K562 (cell line): ENCODE measurements at regions not wholly inside any gene's neighbourhood (a gene's known extent, or its start where the extent isn't known, plus 50 kb on each side); places are given as distances from the start of the nearest gene placed in this dataset.
A peak's percentile ranks its signal among the peaks of the same experiment; 100 is the strongest.

Experiments
- ATAC-seq: fragments of 200-7000 bp; cut with Tn5 transposase; 3 replicates; pipeline ENCODE4 v1.9.1; 2020; ENCODE audit warnings: moderate library complexity
- BruUV-seq: library from RNA; stranded (reverse); fragments of 400-500 nt; replicated peaks from 2 replicates; lab custom pipeline; 2021; lab: Mats Ljungman, UMichigan
- CTCF ChIA-PET: fragments of 300-600 bp; formaldehyde crosslinking; extraction: SDS; loops from one replicate; lab custom pipeline; 2021; ENCODE audit warnings: low intra/inter-chr PET ratio; lab: Yijun Ruan, JAX
- POLR2A ChIA-PET: fragments of 300-600, 350-650 bp; sonication (Branson Sonifier 250); formaldehyde crosslinking; extraction: SDS; loops from one replicate; lab custom pipeline; 2021; ENCODE audit warnings: antibody characterized with exemption, inconsistent platforms; lab: Yijun Ruan, JAX
- DNase-seq, 4 experiments: peaks; one replicate each; pipeline versions ENCODE4 v3.0.0 to v3.0.0-alpha.2; 2011 to 2018; ENCODE audit warnings: low spot score in 3 of 4, mixed read lengths in 3 of 4; ENCODE audit errors: extremely low read depth in 1 of 4
- FAIRE-seq: peaks from 2 replicates; lab custom pipeline; 2011; peaks lifted over from hg19 to GRCh38; lab: Jason Lieb, UNC
- H2AFZ ChIP-seq: 2 replicates; pipeline ENCODE4 v1.6.0; 2011; ENCODE audit warnings: low read depth, low read length, control low read depth, inconsistent platforms
- H3K27ac ChIP-seq: fragments of 200-600 bp; 3 replicates; pipeline ENCODE4 v1.8.0; 2011; ENCODE audit warnings: low read depth, mild to moderate bottlenecking, control low read depth, inconsistent platforms, low read length, moderate library complexity, mixed read lengths; ENCODE audit errors: extremely low read depth
- H3K27me3 ChIP-seq, 2 experiments: fragments of 300-600 bp in 1 of 2; 2 replicates in 1 of 2; 3 replicates in 1 of 2; pipeline versions ENCODE4 v1.6.0 to v1.8.0; 2011; ENCODE audit warnings: inconsistent platforms in 2 of 2, low read length in 2 of 2, mild to moderate bottlenecking in 1 of 2, mixed read lengths in 1 of 2, moderate library complexity in 1 of 2; ENCODE audit not compliant: control insufficient read depth in 2 of 2, insufficient read depth in 2 of 2
- H3K36me3 ChIP-seq: fragments of 300-600 bp; 3 replicates; pipeline ENCODE4 v1.8.0; 2011; ENCODE audit warnings: mild to moderate bottlenecking, low read length, inconsistent platforms; ENCODE audit not compliant: control insufficient read depth, insufficient read depth
- H3K4me1 ChIP-seq, 2 experiments: fragments of 200-600 bp in 1 of 2; replicated peaks in 1 of 2; 2 replicates in 1 of 2; 3 replicates in 1 of 2; pipeline versions ENCODE4 v1.5.1 to v1.8.0; 2011; ENCODE audit warnings: inconsistent platforms in 2 of 2, low read length in 2 of 2, mild to moderate bottlenecking in 1 of 2, mixed read lengths in 1 of 2, moderate library complexity in 1 of 2; ENCODE audit not compliant: control insufficient read depth in 2 of 2, insufficient read depth in 2 of 2
- H3K4me2 ChIP-seq: 2 replicates; pipeline ENCODE4 v1.6.1; 2011; ENCODE audit warnings: low read length, control low read depth, inconsistent platforms, mixed read lengths; ENCODE audit not compliant: insufficient read depth
- H3K4me3 ChIP-seq: fragments of 200-600 bp; sonication (generic), shearing (Covaris generic); 2 replicates; pipeline ENCODE4 v1.5.1; 2016; ENCODE audit warnings: control low read depth, inconsistent platforms
- H3K79me2 ChIP-seq: fragments of 200-600 bp; 3 replicates; pipeline ENCODE4 v1.8.0; 2011; ENCODE audit warnings: low read length, inconsistent platforms; ENCODE audit not compliant: control insufficient read depth, insufficient read depth
- H3K9ac ChIP-seq, 2 experiments: 2 replicates each; pipeline versions ENCODE4 v1.6.0 to v1.6.1; 2011; ENCODE audit warnings: low read depth in 2 of 2, low read length in 2 of 2, control low read depth in 1 of 2, inconsistent platforms in 1 of 2, mild to moderate bottlenecking in 1 of 2, mixed read lengths in 1 of 2; ENCODE audit not compliant: insufficient read depth in 1 of 2
- H3K9me1 ChIP-seq: one replicate; pipeline ENCODE4 v1.6.0; 2011; ENCODE audit warnings: inconsistent platforms, mild to moderate bottlenecking, low read length, moderate library complexity; ENCODE audit not compliant: control insufficient read depth, insufficient read depth
- H3K9me3 ChIP-seq: replicated peaks from 2 replicates; pipeline ENCODE4 v1.5.1; 2011; ENCODE audit warnings: low read depth, low read length, inconsistent platforms; ENCODE audit not compliant: control insufficient read depth, insufficient read depth
- H4K20me1 ChIP-seq: replicated peaks from 2 replicates; pipeline ENCODE4 v1.6.1; 2011; ENCODE audit warnings: low read length, inconsistent platforms, mixed read lengths; ENCODE audit not compliant: control insufficient read depth, insufficient read depth
- CBX8 ChIP-seq: fragments of 200-600 bp; sonication (generic); IDR thresholded peaks from 2 replicates; pipeline ENCODE4 v1.6.1; 2012; ENCODE audit warnings: borderline replicate concordance, mixed run types, low read depth, mild to moderate bottlenecking, moderate library complexity, mixed read lengths, low read length, control low read depth, inconsistent platforms; ENCODE audit not compliant: poor library complexity, severe bottlenecking; ENCODE audit errors: extremely low read depth
- CTBP1 ChIP-seq: fragments of 450-650 bp; IDR thresholded peaks from 2 replicates; pipeline ENCODE4 v1.6.1; 2016; ENCODE audit warnings: borderline replicate concordance
- ELF1 ChIP-seq: fragments of 200-800 bp; sonication (Bioruptor generic); IDR thresholded peaks from 2 replicates; pipeline ENCODE4 v1.6.1; 2016; ENCODE audit warnings: missing genetic modification characterization, missing compliant biosample characterization
- EP400 ChIP-seq: fragments of 450-650 bp; IDR thresholded peaks from 2 replicates; pipeline ENCODE4 v1.6.1; 2017; ENCODE audit warnings: antibody characterized with exemption, mild to moderate bottlenecking, moderate library complexity
- ETS2 ChIP-seq: IDR thresholded peaks from 2 replicates; pipeline ENCODE4 v1.6.1; 2016; ENCODE audit warnings: borderline replicate concordance, missing genetic modification characterization, mild to moderate bottlenecking, moderate library complexity, missing compliant biosample characterization; ENCODE audit not compliant: poor library complexity, severe bottlenecking
- NBN ChIP-seq: fragments of 450-650 bp; IDR thresholded peaks from 2 replicates; pipeline ENCODE4 v1.6.1; 2016; ENCODE audit warnings: low read depth, mild to moderate bottlenecking
- NFATC3 ChIP-seq: fragments of 450-650 bp; IDR thresholded peaks from 2 replicates; pipeline ENCODE4 v1.6.1; 2017; ENCODE audit warnings: mild to moderate bottlenecking
- RUNX1 ChIP-seq: sonication (generic); IDR thresholded peaks from 2 replicates; pipeline ENCODE4 v1.6.1; 2016; ENCODE audit warnings: antibody characterized with exemption, low read depth
- ZNF143 ChIP-seq: sonication (generic); formaldehyde crosslinking; IDR thresholded peaks from 2 replicates; pipeline ENCODE4 v1.9.0; 2022; ENCODE audit warnings: mild to moderate bottlenecking, missing genetic modification reagents
- ZNF212 ChIP-seq: fragments of 450-650 bp; formaldehyde crosslinking; IDR thresholded peaks from 2 replicates; pipeline ENCODE4 v1.4.0; 2020; ENCODE audit warnings: mild to moderate bottlenecking
- ZNF239 ChIP-seq: fragments of 250-450 bp; sonication (Bioruptor Pico); IDR thresholded peaks from 2 replicates; pipeline ENCODE4 v1.4.0; 2020; ENCODE audit warnings: mild to moderate bottlenecking
- ZNF274 ChIP-seq: IDR thresholded peaks from 2 replicates; pipeline ENCODE4 v1.6.1; 2011; ENCODE audit warnings: low read depth, mild to moderate bottlenecking, low read length, moderate library complexity, borderline replicate concordance
- ZNF408 ChIP-seq: fragments of 250-450 bp; sonication (Bioruptor Pico); IDR thresholded peaks from 2 replicates; pipeline ENCODE4 v1.4.0; 2020; ENCODE audit warnings: low read depth, mild to moderate bottlenecking, moderate library complexity
- ZNF695 ChIP-seq: fragments of 450-650 bp; formaldehyde crosslinking; IDR thresholded peaks from 2 replicates; pipeline ENCODE4 v1.4.0; 2020; ENCODE audit warnings: mild to moderate bottlenecking, moderate library complexity
- ZNF717 ChIP-seq: fragments of 250-450 bp; sonication (Bioruptor Pico); IDR thresholded peaks from 2 replicates; pipeline ENCODE4 v1.5.0; 2021
- WGBS: fragments of 100-300 bp; shearing (Covaris generic); methylation state at CpG from one replicate; pipeline ENCODE4 v1.1.6; 2016; ENCODE audit warnings: low coverage, mixed read lengths; ENCODE audit not compliant: insufficient coverage; ENCODE audit errors: missing lambda C conversion rate; 5-methylcytosine and 5-hydroxymethylcytosine counted together
- in situ Hi-C: fragments of 300-500 bp; cut with MboI; formaldehyde crosslinking; loops from 4 replicates; pipeline ENCODE4 v1.15.0; 2018; ENCODE audit warnings: inconsistent platforms, mixed read lengths
- intact Hi-C: fragments of 100-400 bp; cut with micrococcal nuclease; formaldehyde crosslinking; loops from 2 replicates; pipeline ENCODE4 v1.14.2; 2022
- TF ChIP-seq, protein P1 (sequence below): fragments of 450-650 bp; conservative IDR thresholded peaks from 2 replicates; pipeline ENCODE4 v1.6.1; 2016; ENCODE audit warnings: missing genetic modification characterization, low read depth, mild to moderate bottlenecking, control low read depth, missing compliant biosample characterization
- TF ChIP-seq, protein P2 (sequence below): IDR thresholded peaks from 2 replicates; pipeline ENCODE4 v1.6.1; 2014; ENCODE audit warnings: antibody characterized with exemption
- TF ChIP-seq, protein P3 (sequence below): fragments of 200-800 bp; sonication (Bioruptor generic); IDR thresholded peaks from 2 replicates; pipeline ENCODE4 v1.6.1; 2017; ENCODE audit warnings: missing genetic modification characterization, missing compliant biosample characterization

DNA sequence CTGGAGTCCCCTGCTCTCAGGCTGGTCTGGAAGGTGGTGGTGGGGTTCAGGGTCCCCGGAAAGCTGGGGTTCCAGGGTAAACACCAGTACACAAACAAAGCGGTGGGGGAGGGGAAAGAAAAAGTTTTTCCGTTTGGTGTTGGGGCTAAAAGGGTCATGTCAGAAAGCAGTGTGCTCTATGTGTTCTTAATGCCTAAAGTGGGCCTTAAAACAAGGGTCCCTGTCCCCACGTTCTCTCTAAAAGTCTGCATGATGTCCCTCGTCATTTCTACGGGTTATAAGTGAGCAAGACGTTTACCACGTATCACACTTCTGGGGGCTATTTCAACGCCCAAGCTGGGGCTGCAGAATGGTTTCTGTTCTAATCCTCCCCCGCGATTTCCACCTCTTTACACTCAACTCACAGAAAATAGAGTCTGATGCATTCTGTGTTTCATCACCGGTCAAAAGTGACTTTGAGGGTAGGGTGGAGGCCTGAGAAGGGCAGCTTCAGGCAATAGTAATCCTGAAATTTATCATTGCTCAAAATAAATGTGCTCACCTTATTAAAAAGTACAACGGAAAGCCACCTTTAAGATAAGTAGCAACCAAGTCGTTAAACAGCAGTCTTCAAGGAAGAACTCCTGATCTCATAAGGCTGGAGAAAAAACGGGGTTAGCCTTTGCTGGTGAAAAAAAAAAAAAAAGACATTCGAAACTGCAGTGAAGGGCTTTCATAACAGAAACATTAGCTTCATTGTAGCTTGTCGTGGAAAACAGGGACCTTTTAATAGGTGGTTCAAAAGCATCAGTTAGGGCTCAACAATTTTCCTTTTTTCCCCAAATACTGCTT lies 63.9 kb upstream of the PTGR2 start:
- DNase-seq (peak in 1 of 4 experiments; percentile 59), FAIRE-seq (peak; percentile 72), ATAC-seq (peak; percentile 4; the same call in 1 of the 3 replicates)
- Histone ChIP-seq H4K20me1 (no peaks in the 10 kb centered on the region; the same call in 1 of the 2 replicates), H3K36me3 (peaks cover under 1% of the 10 kb centered on the region; the same call in 1 of the 3 replicates), H3K4me3 (peak overlapping the region; percentile 70), H3K27me3 (no peaks in the 10 kb centered on the region), H3K4me2 (peak overlapping the region; percentile 90), H3K9me1 (no peaks in the 10 kb centered on the region), H2AFZ (peak overlapping the region; percentile 84), H3K4me1 (peaks cover 43 to 49% of the 10 kb centered on the region in 2 experiments), H3K9me3 (no peaks in the 10 kb centered on the region), H3K9ac (peak overlapping the region; percentile 92 to 94), H3K27ac (peak overlapping the region; percentile 97), H3K79me2 (peaks cover 54% of the 10 kb centered on the region)
- intact Hi-C loops (loop anchor here (2.0 to 5.0 kb wide), 4 partner anchors 27 to 59 kb away; a partner anchor contains a TSS), in situ Hi-C loops (no loop called here)
- 0% methylated on average over 15 of the region's 17 CpGs for WGBS
- BruUV-seq: no TSS peak
- ChIA-PET POLR2A (interaction anchor here (0.6 to 6.5 kb wide), 8 partner anchors 11 to 35 kb away, joined by 3 to 41 read pairs (median 5); a partner anchor contains a TSS), CTCF (no interaction called here)
- TF ChIP-seq ZNF408 (CRISPR knock-in tag) (no peak), NBN (no peak), ZNF717 (CRISPR knock-in tag) (no peak), ZNF274 (no peak), ZNF695 (CRISPR knock-in tag) (no peak), ZNF212 (CRISPR knock-in tag) (no peak), ZNF143 (CRISPR knock-in tag) (no peak), ELF1 (no peak), ZNF239 (CRISPR knock-in tag) (no peak), NFATC3 (no peak), CTBP1 (no peak), ETS2 (tag) (no peak), EP400 (0 out of 2 replicates have a peak, but pooled peaks have one; percentile 26), CBX8 (no peak), RUNX1 (no peak)
- TF ChIP-seq, protein P1, sequence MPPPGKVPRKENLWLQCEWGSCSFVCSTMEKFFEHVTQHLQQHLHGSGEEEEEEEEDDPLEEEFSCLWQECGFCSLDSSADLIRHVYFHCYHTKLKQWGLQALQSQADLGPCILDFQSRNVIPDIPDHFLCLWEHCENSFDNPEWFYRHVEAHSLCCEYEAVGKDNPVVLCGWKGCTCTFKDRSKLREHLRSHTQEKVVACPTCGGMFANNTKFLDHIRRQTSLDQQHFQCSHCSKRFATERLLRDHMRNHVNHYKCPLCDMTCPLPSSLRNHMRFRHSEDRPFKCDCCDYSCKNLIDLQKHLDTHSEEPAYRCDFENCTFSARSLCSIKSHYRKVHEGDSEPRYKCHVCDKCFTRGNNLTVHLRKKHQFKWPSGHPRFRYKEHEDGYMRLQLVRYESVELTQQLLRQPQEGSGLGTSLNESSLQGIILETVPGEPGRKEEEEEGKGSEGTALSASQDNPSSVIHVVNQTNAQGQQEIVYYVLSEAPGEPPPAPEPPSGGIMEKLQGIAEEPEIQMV (tag): no peak
- TF ChIP-seq, protein P2, sequence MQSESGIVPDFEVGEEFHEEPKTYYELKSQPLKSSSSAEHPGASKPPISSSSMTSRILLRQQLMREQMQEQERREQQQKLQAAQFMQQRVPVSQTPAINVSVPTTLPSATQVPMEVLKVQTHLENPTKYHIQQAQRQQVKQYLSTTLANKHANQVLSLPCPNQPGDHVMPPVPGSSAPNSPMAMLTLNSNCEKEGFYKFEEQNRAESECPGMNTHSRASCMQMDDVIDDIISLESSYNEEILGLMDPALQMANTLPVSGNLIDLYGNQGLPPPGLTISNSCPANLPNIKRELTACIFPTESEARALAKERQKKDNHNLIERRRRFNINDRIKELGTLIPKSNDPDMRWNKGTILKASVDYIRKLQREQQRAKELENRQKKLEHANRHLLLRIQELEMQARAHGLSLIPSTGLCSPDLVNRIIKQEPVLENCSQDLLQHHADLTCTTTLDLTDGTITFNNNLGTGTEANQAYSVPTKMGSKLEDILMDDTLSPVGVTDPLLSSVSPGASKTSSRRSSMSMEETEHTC: no peak
- TF ChIP-seq, protein P3, sequence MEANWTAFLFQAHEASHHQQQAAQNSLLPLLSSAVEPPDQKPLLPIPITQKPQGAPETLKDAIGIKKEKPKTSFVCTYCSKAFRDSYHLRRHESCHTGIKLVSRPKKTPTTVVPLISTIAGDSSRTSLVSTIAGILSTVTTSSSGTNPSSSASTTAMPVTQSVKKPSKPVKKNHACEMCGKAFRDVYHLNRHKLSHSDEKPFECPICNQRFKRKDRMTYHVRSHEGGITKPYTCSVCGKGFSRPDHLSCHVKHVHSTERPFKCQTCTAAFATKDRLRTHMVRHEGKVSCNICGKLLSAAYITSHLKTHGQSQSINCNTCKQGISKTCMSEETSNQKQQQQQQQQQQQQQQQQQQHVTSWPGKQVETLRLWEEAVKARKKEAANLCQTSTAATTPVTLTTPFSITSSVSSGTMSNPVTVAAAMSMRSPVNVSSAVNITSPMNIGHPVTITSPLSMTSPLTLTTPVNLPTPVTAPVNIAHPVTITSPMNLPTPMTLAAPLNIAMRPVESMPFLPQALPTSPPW: 0 out of 2 replicates have a peak, but pooled peaks have one; percentile 13
